Duodenal mucosa (tissue), 2 donors: ENCODE measurements at regions not wholly inside any gene's neighbourhood (a gene's known extent, or its start where the extent isn't known, plus 50 kb on each side); places are given as distances from the start of the nearest gene placed in this dataset.
"Not testable (repeated sequence)": the region's sequence is repeated elsewhere in the genome, so short reads cannot be mapped to it uniquely, and the experiment has no call there.

ENCODE experiments used
- H3K27ac ChIP-seq: one replicate; pipeline ENCODE4 v1.7.0; 2013; ENCODE audit warnings: low read depth, low read length
- H3K27me3 ChIP-seq, 2 donors: one replicate each; pipeline ENCODE4 v1.7.0; 2013; ENCODE audit warnings: low read length in 2 of 2, control low read depth in 1 of 2; ENCODE audit not compliant: insufficient read depth in 2 of 2, control insufficient read depth in 1 of 2
- H3K36me3 ChIP-seq, 2 donors: one replicate each; pipeline ENCODE4 v1.7.0; 2013; ENCODE audit warnings: low read length in 2 of 2, control low read depth in 1 of 2; ENCODE audit not compliant: insufficient read depth in 2 of 2, control insufficient read depth in 1 of 2
- H3K4me1 ChIP-seq, 2 donors: one replicate each; pipeline ENCODE4 v1.7.0; 2013; ENCODE audit warnings: low read length in 2 of 2, control low read depth in 1 of 2; ENCODE audit not compliant: insufficient read depth in 2 of 2, control insufficient read depth in 1 of 2
- H3K4me3 ChIP-seq, 2 donors: one replicate each; pipeline ENCODE4 v1.7.0; 2013; ENCODE audit warnings: low read length in 2 of 2, low read depth in 1 of 2
- H3K9ac ChIP-seq, 2 donors: one replicate each; pipeline ENCODE4 v1.7.0; 2013; ENCODE audit warnings: low read length in 2 of 2, low read depth in 1 of 2
- H3K9me3 ChIP-seq, 2 donors: one replicate each; pipeline ENCODE4 v1.7.0; 2013; ENCODE audit warnings: low read length in 2 of 2, control low read depth in 1 of 2; ENCODE audit not compliant: control insufficient read depth in 1 of 2

- not testable (repeated sequence) for H3K9me3 ChIP-seq, H3K27me3 ChIP-seq, H3K36me3 ChIP-seq, H3K4me3 ChIP-seq, H3K27ac ChIP-seq, H3K4me1 ChIP-seq, H3K9ac ChIP-seq
Measured at GRCh38 chr2:2720806-2721205, 389.7 kb upstream of the MYT1L start.

- no peak overlapping the region for H3K4me3 ChIP-seq
- H3K9ac ChIP-seq: no peak overlapping the region
- H3K9me3 ChIP-seq: no peaks in the 10 kb centered on the region
- no peaks in the 10 kb centered on the region for H3K36me3 ChIP-seq
- no peaks in the 10 kb centered on the region for H3K4me1 ChIP-seq
- H3K27ac ChIP-seq: no peak overlapping the region
- no peaks in the 10 kb centered on the region for H3K27me3 ChIP-seq
Measured at GRCh38 chr2:2720351-2720750, 389.3 kb upstream of the MYT1L start.

GRCh38 chr2:2719781-2720180 is 388.7 kb upstream of the MYT1L start:
- H3K36me3 ChIP-seq: no peaks in the 10 kb centered on the region
- no peak overlapping the region for H3K4me3 ChIP-seq
- H3K27ac ChIP-seq: no peak overlapping the region
- H3K9me3 ChIP-seq: no peaks in the 10 kb centered on the region
- no peaks in the 10 kb centered on the region for H3K27me3 ChIP-seq
- H3K9ac ChIP-seq: no peak overlapping the region
- no peaks in the 10 kb centered on the region for H3K4me1 ChIP-seq

GRCh38 chr2:2719015-2719414 is 387.9 kb upstream of the MYT1L start:
- H3K27ac ChIP-seq: no peak overlapping the region
- no peaks in the 10 kb centered on the region for H3K9me3 ChIP-seq
- no peaks in the 10 kb centered on the region for H3K4me1 ChIP-seq
- H3K27me3 ChIP-seq: no peaks in the 10 kb centered on the region
- no peak overlapping the region for H3K9ac ChIP-seq
- no peaks in the 10 kb centered on the region for H3K36me3 ChIP-seq
- H3K4me3 ChIP-seq: no peak overlapping the region

GRCh38 chr2:2717406-2717805 is 386.3 kb upstream of the MYT1L start:
- no peaks in the 10 kb centered on the region for H3K27me3 ChIP-seq
- H3K4me1 ChIP-seq: no peaks in the 10 kb centered on the region
- H3K4me3 ChIP-seq: no peak overlapping the region
- no peaks in the 10 kb centered on the region for H3K36me3 ChIP-seq
- no peaks in the 10 kb centered on the region for H3K9me3 ChIP-seq
- H3K9ac ChIP-seq: no peak overlapping the region
- no peak overlapping the region for H3K27ac ChIP-seq

- H3K9me3 ChIP-seq: no peaks in the 10 kb centered on the region
- H3K4me3 ChIP-seq: no peak overlapping the region
- H3K36me3 ChIP-seq: no peaks in the 10 kb centered on the region
- H3K27ac ChIP-seq: no peak overlapping the region
- H3K9ac ChIP-seq: no peak overlapping the region
- H3K27me3 ChIP-seq: no peaks in the 10 kb centered on the region
- no peaks in the 10 kb centered on the region for H3K4me1 ChIP-seq
Measured at GRCh38 chr2:2716771-2717170, 385.7 kb upstream of the MYT1L start.

- H3K4me1 ChIP-seq: no peaks in the 10 kb centered on the region
- H3K9me3 ChIP-seq: no peaks in the 10 kb centered on the region
- H3K9ac ChIP-seq: no peak overlapping the region
Measured at GRCh38 chr2:2715036-2715818, 384.2 kb upstream of the MYT1L start.

GRCh38 chr2:2714408-2714807 is 383.3 kb upstream of the MYT1L start:
- Histone ChIP-seq H3K4me3 (no peak overlapping the region), H3K36me3 (no peaks in the 10 kb centered on the region), H3K27ac (no peak overlapping the region), H3K27me3 (no peaks in the 10 kb centered on the region), H3K9ac (no peak overlapping the region), H3K9me3 (no peaks in the 10 kb centered on the region), H3K4me1 (no peaks in the 10 kb centered on the region)

More at GRCh38 chr2:2715036-2715818, 384.2 kb upstream of the MYT1L start:
- no peak overlapping the region for H3K27ac ChIP-seq
- H3K27me3 ChIP-seq: no peaks in the 10 kb centered on the region
- H3K36me3 ChIP-seq: no peaks in the 10 kb centered on the region
- no peak overlapping the region for H3K4me3 ChIP-seq

GRCh38 chr2:2709431-2709770 is 378.3 kb upstream of the MYT1L start:
- Histone ChIP-seq H3K4me1 (no peaks in the 10 kb centered on the region), H3K4me3 (no peak overlapping the region), H3K27me3 (no peaks in the 10 kb centered on the region), H3K9me3 (no peaks in the 10 kb centered on the region), H3K27ac (no peak overlapping the region), H3K36me3 (no peaks in the 10 kb centered on the region), H3K9ac (no peak overlapping the region)

GRCh38 chr2:2708575-2709430 is 377.7 kb upstream of the MYT1L start:
- Histone ChIP-seq H3K27ac (no peak overlapping the region), H3K36me3 (no peaks in the 10 kb centered on the region), H3K4me3 (no peak overlapping the region), H3K9ac (no peak overlapping the region), H3K27me3 (no peaks in the 10 kb centered on the region), H3K4me1 (no peaks in the 10 kb centered on the region), H3K9me3 (no peaks in the 10 kb centered on the region)
